ENCODE measurements at regions not wholly inside any gene's neighbourhood (a gene's known extent, or its start where the extent isn't known, plus 50 kb on each side); places are given as distances from the start of the nearest gene placed in this dataset.

DNA sequence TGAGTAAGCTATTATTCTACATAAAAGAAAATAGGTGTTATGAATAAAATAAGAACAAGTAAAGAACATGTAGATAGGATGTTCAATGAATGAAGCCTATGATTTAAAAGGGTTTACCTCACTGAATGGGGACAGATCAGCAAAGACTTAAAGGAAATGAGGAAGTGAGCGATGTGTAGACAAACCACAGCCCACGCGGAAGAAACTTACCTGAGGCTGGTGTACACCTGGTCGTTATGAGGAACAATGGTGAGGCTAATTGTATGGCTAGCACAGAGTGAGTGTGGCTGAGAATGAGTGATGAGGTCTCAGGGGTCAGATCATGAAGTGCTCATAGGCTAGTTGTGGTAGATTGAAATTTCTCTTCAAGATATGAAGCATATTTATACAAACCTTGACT lies 221.7 kb downstream of the ALG10B start:
- no peak overlapping the region for H3K4me3 ChIP-seq (ENCODE audit: low read depth, low read length)
- CTCF ChIA-PET = no interaction called here

GRCh38 chr12:38540156-38540555 lies 223.6 kb downstream of the ALG10B start:
- POLR2A ChIA-PET = no interaction called here
- no peak overlapping the region for H3K4me3 ChIP-seq (ENCODE audit: low read depth, low read length)
- CTCF ChIA-PET = no interaction called here
- 0 out of 2 replicates have a peak, but pooled peaks cover 3% of the 10 kb centered on the region for H3K4me1 ChIP-seq (ENCODE audit: control insufficient read depth, insufficient read depth, low read length)
- H3K9me3 ChIP-seq (ENCODE audit: control insufficient read depth, insufficient read depth, low read depth, low read length) = no peaks in the 10 kb centered on the region
- TF ChIP-seq ZBTB7A (tag by site-specific recombination; IDR thresholded peaks at IDR 0.05; ENCODE audit: low read depth) (no peak), ZNF16 (tag by site-specific recombination; IDR thresholded peaks at IDR 0.05; ENCODE audit: low read depth) (no peak), ZNF214 (tag by site-specific recombination; IDR thresholded peaks at IDR 0.05; ENCODE audit: borderline replicate concordance) (no peak), ZNF610 (tag by site-specific recombination; IDR thresholded peaks at IDR 0.05; ENCODE audit: borderline replicate concordance) (no peak), HOXC10 (CRISPR knock-in tag; IDR thresholded peaks at IDR 0.05) (no peak), ZNF146 (tag by site-specific recombination; IDR thresholded peaks at IDR 0.05) (no peak), ZNF10 (tag by site-specific recombination; IDR thresholded peaks at IDR 0.05) (no peak), ZNF677 (tag by site-specific recombination; IDR thresholded peaks at IDR 0.05) (no peak), GLIS1 (tag by site-specific recombination; IDR thresholded peaks at IDR 0.05) (no peak)
- TF ChIP-seq, protein P1, sequence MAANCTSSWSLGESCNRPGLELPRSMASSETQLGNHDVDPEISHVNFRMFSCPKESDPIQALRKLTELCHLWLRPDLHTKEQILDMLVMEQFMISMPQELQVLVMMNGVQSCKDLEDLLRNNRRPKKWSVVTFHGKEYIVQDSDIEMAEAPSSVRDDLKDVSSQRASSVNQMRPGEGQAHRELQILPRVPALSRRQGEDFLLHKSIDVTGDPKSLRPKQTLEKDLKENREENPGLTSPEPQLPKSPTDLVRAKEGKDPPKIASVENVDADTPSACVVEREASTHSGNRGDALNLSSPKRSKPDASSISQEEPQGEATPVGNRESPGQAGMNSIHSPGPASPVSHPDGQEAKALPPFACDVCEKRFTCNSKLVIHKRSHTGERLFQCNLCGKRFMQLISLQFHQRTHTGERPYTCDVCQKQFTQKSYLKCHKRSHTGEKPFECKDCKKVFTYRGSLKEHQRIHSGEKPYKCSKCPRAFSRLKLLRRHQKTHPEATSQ (tag by site-specific recombination; IDR thresholded peaks at IDR 0.05) = no peak
- H3K36me3 ChIP-seq (ENCODE audit: control insufficient read depth in 2 of 2, insufficient read depth in 1 of 2, low read length in 2 of 2) = no peaks in the 10 kb centered on the region
- no peak overlapping the region for H3K27ac ChIP-seq (ENCODE audit: extremely low read depth, low read depth, low read length)

More for the DNA sequence above, 221.7 kb downstream of the ALG10B start:
- H3K9me3 ChIP-seq (ENCODE audit: control insufficient read depth, insufficient read depth, low read depth, low read length) = no peaks in the 10 kb centered on the region
- no peak overlapping the region for H3K27ac ChIP-seq (ENCODE audit: extremely low read depth, low read depth, low read length)
- no peak for TF ChIP-seq ZNF10 (tag by site-specific recombination; IDR thresholded peaks at IDR 0.05)
- TF ChIP-seq HOXD13 (CRISPR knock-in tag; IDR thresholded peaks at IDR 0.05; ENCODE audit: borderline replicate concordance) = no peak
- TF ChIP-seq ZNF610 (tag by site-specific recombination; IDR thresholded peaks at IDR 0.05; ENCODE audit: borderline replicate concordance) = no peak
- no peak for TF ChIP-seq ZNF654 (tag by site-specific recombination; IDR thresholded peaks at IDR 0.05; ENCODE audit: low read depth)
- TF ChIP-seq, protein P2, sequence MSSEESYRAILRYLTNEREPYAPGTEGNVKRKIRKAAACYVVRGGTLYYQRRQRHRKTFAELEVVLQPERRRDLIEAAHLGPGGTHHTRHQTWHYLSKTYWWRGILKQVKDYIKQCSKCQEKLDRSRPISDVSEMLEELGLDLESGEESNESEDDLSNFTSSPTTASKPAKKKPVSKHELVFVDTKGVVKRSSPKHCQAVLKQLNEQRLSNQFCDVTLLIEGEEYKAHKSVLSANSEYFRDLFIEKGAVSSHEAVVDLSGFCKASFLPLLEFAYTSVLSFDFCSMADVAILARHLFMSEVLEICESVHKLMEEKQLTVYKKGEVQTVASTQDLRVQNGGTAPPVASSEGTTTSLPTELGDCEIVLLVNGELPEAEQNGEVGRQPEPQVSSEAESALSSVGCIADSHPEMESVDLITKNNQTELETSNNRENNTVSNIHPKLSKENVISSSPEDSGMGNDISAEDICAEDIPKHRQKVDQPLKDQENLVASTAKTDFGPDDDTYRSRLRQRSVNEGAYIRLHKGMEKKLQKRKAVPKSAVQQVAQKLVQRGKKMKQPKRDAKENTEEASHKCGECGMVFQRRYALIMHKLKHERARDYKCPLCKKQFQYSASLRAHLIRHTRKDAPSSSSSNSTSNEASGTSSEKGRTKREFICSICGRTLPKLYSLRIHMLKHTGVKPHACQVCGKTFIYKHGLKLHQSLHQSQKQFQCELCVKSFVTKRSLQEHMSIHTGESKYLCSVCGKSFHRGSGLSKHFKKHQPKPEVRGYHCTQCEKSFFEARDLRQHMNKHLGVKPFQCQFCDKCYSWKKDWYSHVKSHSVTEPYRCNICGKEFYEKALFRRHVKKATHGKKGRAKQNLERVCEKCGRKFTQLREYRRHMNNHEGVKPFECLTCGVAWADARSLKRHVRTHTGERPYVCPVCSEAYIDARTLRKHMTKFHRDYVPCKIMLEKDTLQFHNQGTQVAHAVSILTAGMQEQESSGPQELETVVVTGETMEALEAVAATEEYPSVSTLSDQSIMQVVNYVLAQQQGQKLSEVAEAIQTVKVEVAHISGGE (tag by site-specific recombination; conservative IDR thresholded peaks at IDR 0.05; ENCODE audit: low read depth) = no peak
- TF ChIP-seq ZNF670 (tag by site-specific recombination; IDR thresholded peaks at IDR 0.05; ENCODE audit: low read depth) = no peak
- no peak for TF ChIP-seq ZNF274 (IDR thresholded peaks at IDR 0.05; ENCODE audit: low read length)
- no peak for TF ChIP-seq ZNF274 (tag by site-specific recombination; IDR thresholded peaks at IDR 0.05; ENCODE audit: borderline replicate concordance)
- TF ChIP-seq, protein P3, sequence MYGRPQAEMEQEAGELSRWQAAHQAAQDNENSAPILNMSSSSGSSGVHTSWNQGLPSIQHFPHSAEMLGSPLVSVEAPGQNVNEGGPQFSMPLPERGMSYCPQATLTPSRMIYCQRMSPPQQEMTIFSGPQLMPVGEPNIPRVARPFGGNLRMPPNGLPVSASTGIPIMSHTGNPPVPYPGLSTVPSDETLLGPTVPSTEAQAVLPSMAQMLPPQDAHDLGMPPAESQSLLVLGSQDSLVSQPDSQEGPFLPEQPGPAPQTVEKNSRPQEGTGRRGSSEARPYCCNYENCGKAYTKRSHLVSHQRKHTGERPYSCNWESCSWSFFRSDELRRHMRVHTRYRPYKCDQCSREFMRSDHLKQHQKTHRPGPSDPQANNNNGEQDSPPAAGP (tag by site-specific recombination; IDR thresholded peaks at IDR 0.05) = no peak
- POLR2A ChIA-PET = no interaction called here
- 0 out of 2 replicates have a peak, but pooled peaks cover 3% of the 10 kb centered on the region for H3K4me1 ChIP-seq (ENCODE audit: control insufficient read depth, insufficient read depth, low read length)
- no peaks in the 10 kb centered on the region for H3K36me3 ChIP-seq (ENCODE audit: control insufficient read depth in 2 of 2, insufficient read depth in 1 of 2, low read length in 2 of 2)

- Histone ChIP-seq H3K27ac (ENCODE audit: extremely low read depth, low read depth, low read length) (no peak overlapping the region), H3K4me1 (ENCODE audit: control insufficient read depth, insufficient read depth, low read length) (0 out of 2 replicates have a peak, but pooled peaks cover 3% of the 10 kb centered on the region), H3K9me3 (ENCODE audit: control insufficient read depth, insufficient read depth, low read depth, low read length) (no peaks in the 10 kb centered on the region), H3K4me3 (ENCODE audit: low read depth, low read length) (no peak overlapping the region), H3K36me3 (ENCODE audit: control insufficient read depth in 2 of 2, insufficient read depth in 1 of 2, low read length in 2 of 2) (no peaks in the 10 kb centered on the region)
- ChIA-PET POLR2A (no interaction called here), CTCF (no interaction called here)
- no peak for TF ChIP-seq ELK4 (IDR thresholded peaks at IDR 0.05; ENCODE audit: borderline replicate concordance, low read depth, low read length)
- TF ChIP-seq ZNF311 (tag by site-specific recombination; IDR thresholded peaks at IDR 0.05; ENCODE audit: borderline replicate concordance) = no peak
- no peak for TF ChIP-seq ZBTB48 (tag by site-specific recombination; IDR thresholded peaks at IDR 0.05)
- no peak for TF ChIP-seq KLF1 (tag by site-specific recombination; IDR thresholded peaks at IDR 0.05)
- TF ChIP-seq ZNF626 (tag by site-specific recombination; IDR thresholded peaks at IDR 0.05) = no peak
- no peak for TF ChIP-seq ZNF830 (tag by site-specific recombination; IDR thresholded peaks at IDR 0.05; ENCODE audit: low read depth)
- TF ChIP-seq ZFP37 (tag by site-specific recombination; IDR thresholded peaks at IDR 0.05) = no peak
- TF ChIP-seq, protein P4, sequence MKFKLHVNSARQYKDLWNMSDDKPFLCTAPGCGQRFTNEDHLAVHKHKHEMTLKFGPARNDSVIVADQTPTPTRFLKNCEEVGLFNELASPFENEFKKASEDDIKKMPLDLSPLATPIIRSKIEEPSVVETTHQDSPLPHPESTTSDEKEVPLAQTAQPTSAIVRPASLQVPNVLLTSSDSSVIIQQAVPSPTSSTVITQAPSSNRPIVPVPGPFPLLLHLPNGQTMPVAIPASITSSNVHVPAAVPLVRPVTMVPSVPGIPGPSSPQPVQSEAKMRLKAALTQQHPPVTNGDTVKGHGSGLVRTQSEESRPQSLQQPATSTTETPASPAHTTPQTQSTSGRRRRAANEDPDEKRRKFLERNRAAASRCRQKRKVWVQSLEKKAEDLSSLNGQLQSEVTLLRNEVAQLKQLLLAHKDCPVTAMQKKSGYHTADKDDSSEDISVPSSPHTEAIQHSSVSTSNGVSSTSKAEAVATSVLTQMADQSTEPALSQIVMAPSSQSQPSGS (tag by site-specific recombination; IDR thresholded peaks at IDR 0.05; ENCODE audit: low read depth) = no peak
These were observed 225.3 kb downstream of the ALG10B start for GRCh38 chr12:38541849-38542248.
